Breast epithelium (tissue), 3 donors: ENCODE measurements at regions not wholly inside any gene's neighbourhood (a gene's known extent, or its start where the extent isn't known, plus 50 kb on each side); places are given as distances from the start of the nearest gene placed in this dataset.

ENCODE experiments used
- POLR2AphosphoS5 ChIP-seq, 3 donors: sonication (generic); formaldehyde crosslinking; IDR thresholded peaks; one replicate each; pipeline ENCODE4 v1.6.1; 2017; ENCODE audit warnings: antibody characterized with exemption in 3 of 3
- TF ChIP-seq, protein P1 (sequence below), 3 donors: fragments of 450-650 bp; IDR thresholded peaks; one replicate each; pipeline ENCODE4 v1.5.1; 2016 to 2017; ENCODE audit warnings: antibody characterized with exemption in 3 of 3, mild to moderate bottlenecking in 3 of 3, moderate library complexity in 3 of 3

DNA sequence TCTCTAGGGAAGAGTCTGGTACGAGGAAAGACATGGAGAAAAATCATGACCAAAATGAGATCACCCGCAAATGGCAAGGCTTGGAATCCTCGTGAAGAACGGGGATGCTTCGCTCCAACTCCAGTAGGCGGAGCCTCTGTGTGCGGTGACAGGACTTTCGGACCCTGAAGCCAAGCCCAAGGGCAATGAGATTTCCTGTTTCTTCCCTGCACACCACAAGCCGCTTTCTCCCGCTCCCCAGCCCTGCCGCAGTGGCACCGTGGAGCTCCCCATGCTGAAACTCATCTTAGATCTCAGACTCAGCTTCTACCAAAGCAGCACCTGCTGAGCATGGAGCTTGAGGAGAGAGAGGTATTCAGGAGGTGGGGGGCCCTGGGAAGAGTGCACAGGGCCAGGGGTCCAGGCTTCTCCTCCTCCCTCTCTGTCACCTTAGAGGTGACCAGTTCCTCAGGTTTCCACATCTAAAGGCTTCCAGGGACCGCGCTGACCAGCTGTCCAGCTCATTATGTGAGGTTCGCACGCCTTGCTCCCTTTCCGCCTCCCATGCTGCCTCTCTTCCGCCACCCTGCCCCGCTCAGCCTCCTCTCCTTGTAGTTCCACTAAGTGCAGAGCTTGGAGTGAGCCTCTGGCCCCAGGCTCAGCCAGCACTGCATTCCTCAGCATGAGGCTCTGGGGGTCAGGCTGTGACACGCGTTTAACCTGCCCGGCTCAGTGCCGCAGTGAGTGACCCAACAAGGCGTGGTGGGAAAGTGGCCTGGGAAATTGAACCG lies 153.8 kb upstream of the SOX1 start:
- TF ChIP-seq, protein P1, sequence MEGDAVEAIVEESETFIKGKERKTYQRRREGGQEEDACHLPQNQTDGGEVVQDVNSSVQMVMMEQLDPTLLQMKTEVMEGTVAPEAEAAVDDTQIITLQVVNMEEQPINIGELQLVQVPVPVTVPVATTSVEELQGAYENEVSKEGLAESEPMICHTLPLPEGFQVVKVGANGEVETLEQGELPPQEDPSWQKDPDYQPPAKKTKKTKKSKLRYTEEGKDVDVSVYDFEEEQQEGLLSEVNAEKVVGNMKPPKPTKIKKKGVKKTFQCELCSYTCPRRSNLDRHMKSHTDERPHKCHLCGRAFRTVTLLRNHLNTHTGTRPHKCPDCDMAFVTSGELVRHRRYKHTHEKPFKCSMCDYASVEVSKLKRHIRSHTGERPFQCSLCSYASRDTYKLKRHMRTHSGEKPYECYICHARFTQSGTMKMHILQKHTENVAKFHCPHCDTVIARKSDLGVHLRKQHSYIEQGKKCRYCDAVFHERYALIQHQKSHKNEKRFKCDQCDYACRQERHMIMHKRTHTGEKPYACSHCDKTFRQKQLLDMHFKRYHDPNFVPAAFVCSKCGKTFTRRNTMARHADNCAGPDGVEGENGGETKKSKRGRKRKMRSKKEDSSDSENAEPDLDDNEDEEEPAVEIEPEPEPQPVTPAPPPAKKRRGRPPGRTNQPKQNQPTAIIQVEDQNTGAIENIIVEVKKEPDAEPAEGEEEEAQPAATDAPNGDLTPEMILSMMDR (IDR thresholded peaks at IDR 0.05): no peak
- TF ChIP-seq POLR2AphosphoS5 (IDR thresholded peaks at IDR 0.05): no peak
